ENCODE measurements at regions not wholly inside any gene's neighbourhood (a gene's known extent, or its start where the extent isn't known, plus 50 kb on each side); places are given as distances from the start of the nearest gene placed in this dataset.

GRCh38 chr20:7257099-7257498 is 489.6 kb downstream of the BMP2 start:
- DNase-seq (ENCODE audit: low read depth in 3 of 3) = no peak

- DNase-seq (ENCODE audit: low read depth in 3 of 3) = no peak
Observed at GRCh38 chr20:7257692-7258466, 490.4 kb downstream of the BMP2 start.

DNA sequence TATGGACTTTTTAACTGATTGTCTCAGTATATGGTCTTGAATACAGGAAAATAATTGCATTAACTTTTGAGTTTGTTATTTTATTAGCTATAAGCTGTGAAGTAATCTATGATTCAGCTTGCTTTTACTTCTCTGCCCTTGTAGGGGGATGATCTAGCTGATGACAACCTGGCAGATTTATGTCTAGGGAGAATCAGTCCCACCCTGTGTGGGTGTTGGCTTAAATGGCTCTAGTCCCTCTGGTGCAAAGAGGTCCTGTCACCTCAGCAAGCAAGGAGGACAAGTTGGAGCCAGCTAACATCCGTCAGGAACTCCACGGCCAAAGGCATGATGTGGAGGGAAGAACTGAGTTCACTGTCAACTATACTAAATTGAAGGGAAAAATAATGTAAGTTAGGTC is 495.3 kb downstream of the BMP2 start:
- no peak for DNase-seq (ENCODE audit: low read depth in 3 of 3)

GRCh38 chr20:7264137-7264536 is 496.7 kb downstream of the BMP2 start:
- DNase-seq (ENCODE audit: low read depth in 3 of 3) = no peak

- no peak for DNase-seq (ENCODE audit: low read depth in 3 of 3)
Observed at GRCh38 chr20:7269452-7269851, 502.0 kb downstream of the BMP2 start.

DNA sequence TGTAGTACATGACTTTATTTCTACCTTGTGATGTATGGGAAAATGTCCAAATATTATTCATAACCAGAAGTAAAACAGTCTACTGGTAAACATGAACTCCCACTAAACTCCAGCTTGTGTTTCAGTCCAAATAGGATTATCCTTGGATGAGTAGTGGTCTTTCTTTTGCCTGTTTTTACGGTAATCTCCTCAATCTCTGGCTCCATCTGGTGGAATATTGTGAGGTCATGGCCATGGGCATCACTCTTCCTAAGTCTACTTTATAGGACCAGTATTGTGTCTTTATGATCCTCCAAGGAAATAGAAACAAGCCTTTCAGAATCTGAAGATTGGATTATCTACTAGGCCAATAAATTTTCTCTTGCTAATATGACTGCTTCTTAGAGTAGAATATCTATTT is 505.0 kb downstream of the BMP2 start:
- no peak for DNase-seq (ENCODE audit: low read depth in 3 of 3)

- DNase-seq (ENCODE audit: low read depth in 3 of 3) = no peak
Observed at GRCh38 chr20:7274870-7275269, 507.4 kb downstream of the BMP2 start.

GRCh38 chr20:7275645-7276237 is 508.3 kb downstream of the BMP2 start:
- no peak for DNase-seq (ENCODE audit: low read depth in 3 of 3)

DNA sequence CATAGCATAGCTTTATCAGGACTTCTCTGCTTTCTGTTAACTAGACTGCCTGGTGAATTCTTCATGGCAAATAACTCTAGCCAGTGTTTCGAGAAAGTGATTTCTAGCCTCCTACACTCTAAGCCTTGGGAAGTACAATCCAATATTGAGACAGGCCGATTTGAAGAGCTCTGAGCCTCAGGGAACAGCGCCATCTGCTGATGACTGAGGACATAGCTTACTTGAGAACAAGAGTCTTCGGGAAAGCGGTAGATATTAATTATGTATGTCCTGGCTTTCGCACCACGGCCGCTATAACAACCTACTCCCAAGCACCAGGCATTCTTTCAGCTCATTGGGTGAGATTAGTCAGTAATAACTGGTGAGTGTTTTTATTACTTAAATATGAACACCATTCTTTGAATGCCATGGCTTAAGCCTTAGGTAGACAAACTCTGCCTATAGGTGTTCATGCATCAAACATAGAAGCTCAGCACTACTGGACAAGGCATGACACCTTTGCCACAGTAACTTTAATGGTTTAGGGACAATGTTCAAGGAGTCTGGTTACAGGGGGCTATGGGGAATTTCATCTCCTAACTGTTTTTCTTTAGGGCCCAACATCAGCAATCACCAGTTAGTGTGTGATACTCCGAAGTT is 518.6 kb downstream of the BMP2 start:
- peak in 1 of 3 experiments; percentile 16 for DNase-seq (ENCODE audit: low read depth in 3 of 3)

DNA sequence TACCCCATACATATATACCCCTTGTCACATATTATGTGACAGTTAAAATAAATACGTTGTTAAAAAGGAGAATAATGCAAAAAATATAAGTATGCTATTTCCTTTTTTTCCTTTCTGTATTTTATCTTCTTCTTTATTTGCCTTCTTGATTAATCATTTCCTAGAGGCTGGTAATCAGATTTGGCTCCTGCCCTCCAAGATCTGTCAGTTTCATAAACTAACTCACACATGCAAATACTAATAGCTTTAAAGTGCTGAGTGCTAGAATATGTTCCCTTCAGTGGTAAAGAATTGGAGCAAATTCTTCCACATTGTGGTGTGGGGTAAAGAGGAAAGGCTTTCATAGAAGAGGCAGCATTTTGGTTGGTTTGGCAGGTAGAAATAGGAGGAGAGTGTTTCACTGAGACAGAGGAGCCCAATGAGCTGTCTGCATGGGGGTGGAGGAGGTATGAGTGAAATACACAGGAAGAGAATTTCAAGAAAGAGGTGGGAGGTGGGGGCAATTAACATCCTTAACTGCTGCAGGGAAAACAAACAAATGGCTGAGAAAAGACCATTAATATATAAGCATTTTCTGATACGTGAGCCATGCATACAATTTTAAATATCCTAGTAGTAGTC is 523.9 kb downstream of the BMP2 start:
- no peak for DNase-seq (ENCODE audit: low read depth in 3 of 3)

DNA sequence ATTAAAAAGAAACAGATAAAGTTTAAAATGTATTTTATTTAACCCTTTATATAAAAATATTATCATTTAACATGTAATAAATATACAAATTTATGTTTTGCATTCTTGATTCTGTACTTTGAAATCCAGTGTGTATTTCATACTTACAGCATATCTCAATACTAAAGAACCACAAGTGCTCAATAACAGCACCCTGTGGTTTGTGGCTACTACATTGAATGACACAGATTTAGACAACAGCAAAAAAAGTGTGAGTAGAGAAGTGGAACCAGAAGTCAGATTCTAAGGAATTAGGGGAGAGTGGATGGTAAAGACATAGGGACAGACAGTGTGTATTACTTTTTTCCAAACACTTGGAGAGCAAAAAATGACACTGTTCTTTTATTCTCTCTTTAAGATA is 524.5 kb downstream of the BMP2 start:
- DNase-seq (ENCODE audit: low read depth in 3 of 3) = no peak

DNA sequence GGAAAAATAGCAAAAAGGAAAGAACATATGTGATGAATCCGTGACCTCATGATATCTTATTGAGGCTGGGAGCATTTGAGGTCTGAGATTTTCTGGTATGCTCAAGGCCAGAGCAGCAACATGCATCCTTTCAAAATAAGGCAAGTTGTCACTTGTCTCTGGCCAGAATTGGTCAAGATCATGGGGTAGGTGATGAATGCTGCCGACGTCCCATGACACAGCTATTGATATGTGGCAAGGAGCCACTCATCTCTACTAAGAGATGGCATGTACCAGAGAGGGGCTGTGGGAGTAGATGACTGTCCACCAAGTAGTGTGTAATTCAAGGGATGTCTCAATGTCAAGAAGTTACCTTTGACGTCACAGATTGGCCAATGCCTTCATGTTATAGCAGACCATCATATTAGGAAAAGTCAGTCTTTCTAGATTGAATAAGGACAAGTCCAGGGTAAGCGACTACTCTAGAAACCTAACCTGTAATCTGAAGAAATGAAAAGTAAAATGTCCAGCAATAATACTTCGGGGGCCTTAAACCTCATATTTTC is 527.4 kb downstream of the BMP2 start:
- no peak for DNase-seq (ENCODE audit: low read depth in 3 of 3)

DNA sequence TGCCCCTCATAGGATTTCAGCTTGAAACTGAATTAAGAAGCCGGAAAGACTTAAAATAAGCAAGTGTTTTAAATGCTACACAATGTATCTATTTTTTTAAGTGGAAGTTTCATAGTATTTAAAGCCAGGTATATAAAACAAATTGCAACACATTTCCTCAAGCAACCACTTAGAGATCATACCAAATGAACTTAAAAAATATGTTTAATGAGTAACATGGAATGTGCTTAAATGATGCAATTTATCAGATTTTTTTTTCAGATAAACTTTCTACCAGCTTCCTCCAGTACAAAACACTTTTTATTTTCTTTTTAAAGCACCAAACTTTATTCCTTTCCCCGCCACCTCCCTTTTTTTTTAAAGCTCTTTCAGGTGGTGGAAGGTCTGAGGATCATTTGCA is 534.3 kb downstream of the BMP2 start:
- DNase-seq (ENCODE audit: low read depth in 3 of 3) = no peak

- DNase-seq (ENCODE audit: low read depth in 3 of 3) = no peak
Observed at GRCh38 chr20:7302250-7302649, 534.8 kb downstream of the BMP2 start.

- DNase-seq (ENCODE audit: low read depth in 3 of 3) = no peak
Observed at GRCh38 chr20:7305976-7306375, 538.5 kb downstream of the BMP2 start.

DNA sequence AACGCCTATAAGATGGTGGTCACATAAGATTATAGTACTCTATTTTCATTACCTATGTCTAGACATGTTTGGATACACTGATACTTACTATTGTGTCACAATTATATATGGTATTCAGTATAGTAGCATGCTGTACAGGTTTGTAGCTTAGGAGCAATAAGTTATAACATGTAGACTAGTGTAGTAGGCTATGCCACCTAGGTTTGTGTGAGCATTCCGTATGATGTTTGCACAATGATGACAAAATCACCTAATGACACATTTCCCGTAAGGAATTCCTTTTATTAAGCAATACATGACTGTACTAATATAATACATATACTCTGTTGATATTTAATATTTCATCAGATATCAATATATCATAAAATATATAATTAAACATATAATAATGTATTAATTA is 540.7 kb downstream of the BMP2 start:
- DNase-seq (ENCODE audit: low read depth in 3 of 3) = no peak

GRCh38 chr20:7313047-7313446 is 545.6 kb downstream of the BMP2 start:
- no peak for DNase-seq (ENCODE audit: low read depth in 3 of 3)

GRCh38 chr20:7323957-7324356 is 556.5 kb downstream of the BMP2 start:
- no peak for DNase-seq (ENCODE audit: low read depth in 3 of 3)

GRCh38 chr20:7327810-7328209 is 560.3 kb downstream of the BMP2 start:
- DNase-seq (ENCODE audit: low read depth in 3 of 3) = no peak

DNA sequence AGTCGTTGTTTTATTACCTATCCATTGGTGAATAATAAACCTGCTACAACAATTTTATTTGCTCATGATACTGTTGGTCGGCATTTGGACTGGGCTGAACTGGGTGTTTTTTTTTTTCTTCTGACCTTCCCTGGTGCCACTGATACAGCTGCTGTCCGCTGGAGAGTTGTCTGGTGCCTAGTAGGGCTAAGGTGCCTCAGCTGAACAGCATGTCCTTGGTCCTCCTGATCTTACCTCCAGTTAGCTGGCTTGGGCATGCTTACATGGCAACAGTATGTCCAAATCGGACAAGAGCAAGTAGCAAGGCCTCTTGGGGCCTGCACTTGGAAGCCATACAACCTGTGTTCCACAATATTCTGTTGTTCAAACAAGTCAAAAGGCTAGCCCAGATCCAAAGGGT is 563.4 kb downstream of the BMP2 start:
- no peak for DNase-seq (ENCODE audit: low read depth in 3 of 3)

DNA sequence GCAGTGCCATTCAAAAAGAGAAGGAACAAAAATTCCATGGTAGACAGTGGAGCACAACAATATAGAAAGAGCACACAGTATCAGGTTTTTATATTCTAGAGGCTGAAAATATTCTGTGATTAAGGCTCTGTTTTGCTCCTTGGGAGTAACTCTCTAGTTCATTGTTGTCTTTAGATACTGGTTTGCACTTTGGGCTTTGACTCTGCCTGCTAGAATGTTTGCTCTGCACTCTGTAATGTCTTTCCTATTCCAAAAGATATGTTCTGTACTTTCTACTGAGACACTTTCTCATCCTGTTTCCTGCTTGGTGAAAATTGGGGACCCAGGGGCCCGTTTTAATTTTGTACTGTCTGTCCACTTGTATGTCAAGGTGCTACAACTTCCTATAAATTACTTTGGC is 564.7 kb downstream of the BMP2 start:
- no peak for DNase-seq (ENCODE audit: low read depth in 3 of 3)

- DNase-seq (ENCODE audit: low read depth in 3 of 3) = no peak
Observed at GRCh38 chr20:7333841-7334240, 566.4 kb downstream of the BMP2 start.

DNA sequence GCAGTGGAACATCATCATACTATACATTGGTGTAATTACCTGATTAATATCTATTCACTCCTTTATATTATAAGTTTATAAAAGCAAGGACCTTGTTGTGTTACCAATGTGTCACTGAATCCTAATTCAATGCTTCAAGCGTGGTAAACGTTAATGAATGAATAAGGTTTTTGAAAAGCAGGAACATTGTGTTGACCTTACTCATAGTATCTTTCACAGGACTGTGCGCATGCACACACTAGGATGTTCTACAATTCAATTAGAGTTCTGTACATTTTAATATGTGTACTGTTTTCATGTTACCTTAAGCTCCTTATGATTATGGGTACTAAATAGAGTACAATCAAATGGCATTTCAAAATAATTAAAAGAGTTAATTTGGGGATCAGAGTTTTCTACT is 578.5 kb downstream of the BMP2 start:
- no peak for DNase-seq (ENCODE audit: low read depth in 3 of 3)

Measured in stimulated activated CD4-positive, alpha-beta T cell treated with anti-CD3 and anti-CD28 coated beads, TNF-alpha, amount 100 ng/mL, for 24 hours (primary cell).